ENCODE measurements at regions not wholly inside any gene's neighbourhood (a gene's known extent, or its start where the extent isn't known, plus 50 kb on each side); places are given as distances from the start of the nearest gene placed in this dataset.

GRCh38 chr13:90947976-90948375 lies 399.5 kb upstream of the MIR17HG start:
- DNase-seq = no peak

- DNase-seq = no peak
Measured at GRCh38 chr13:90950160-90950559, 397.3 kb upstream of the MIR17HG start.

- no peak for DNase-seq
Measured at GRCh38 chr13:90951663-90952062, 395.8 kb upstream of the MIR17HG start.

- DNase-seq = no peak
Measured at GRCh38 chr13:90952326-90952725, 395.2 kb upstream of the MIR17HG start.

GRCh38 chr13:90954605-90955195 lies 392.8 kb upstream of the MIR17HG start:
- no peak for DNase-seq

- DNase-seq = no peak
Measured at GRCh38 chr13:90956031-90956430, 391.5 kb upstream of the MIR17HG start.

- DNase-seq = no peak
Measured at GRCh38 chr13:90958866-90959265, 388.6 kb upstream of the MIR17HG start.

GRCh38 chr13:90968166-90968904 lies 379.2 kb upstream of the MIR17HG start:
- no peak for DNase-seq

- DNase-seq = no peak
Measured at GRCh38 chr13:90974249-90974975, 373.1 kb upstream of the MIR17HG start.

GRCh38 chr13:90979059-90979458 lies 368.4 kb upstream of the MIR17HG start:
- no peak for DNase-seq

- DNase-seq = no peak
Measured at GRCh38 chr13:90984756-90985155, 362.7 kb upstream of the MIR17HG start.

GRCh38 chr13:90995001-90995400 lies 352.5 kb upstream of the MIR17HG start:
- no peak for DNase-seq

- no peak for DNase-seq
Measured at GRCh38 chr13:90995614-90996013, 351.9 kb upstream of the MIR17HG start.

- DNase-seq = no peak
Measured at GRCh38 chr13:90997951-90998350, 349.5 kb upstream of the MIR17HG start.

GRCh38 chr13:90999401-90999800 lies 348.1 kb upstream of the MIR17HG start:
- no peak for DNase-seq

- no peak for DNase-seq
Measured at GRCh38 chr13:91001371-91001770, 346.1 kb upstream of the MIR17HG start.

- no peak for DNase-seq
Measured at GRCh38 chr13:91014696-91015095, 332.8 kb upstream of the MIR17HG start.

GRCh38 chr13:91017031-91017668 lies 330.3 kb upstream of the MIR17HG start:
- DNase-seq = peak; percentile 56

GRCh38 chr13:91017669-91018053 lies 329.8 kb upstream of the MIR17HG start:
- DNase-seq = no peak

GRCh38 chr13:91020461-91021034 lies 326.9 kb upstream of the MIR17HG start:
- no peak for DNase-seq

GRCh38 chr13:91024157-91024792 lies 323.2 kb upstream of the MIR17HG start:
- no peak for DNase-seq

- no peak for DNase-seq
Measured at GRCh38 chr13:91025442-91025841, 322.0 kb upstream of the MIR17HG start.

GRCh38 chr13:91031508-91031907 lies 316.0 kb upstream of the MIR17HG start:
- no peak for DNase-seq

Data from right forelimb (tissue), 1 donor.